ENCODE measurements at regions not wholly inside any gene's neighbourhood (a gene's known extent, or its start where the extent isn't known, plus 50 kb on each side); places are given as distances from the start of the nearest gene placed in this dataset.

DNA sequence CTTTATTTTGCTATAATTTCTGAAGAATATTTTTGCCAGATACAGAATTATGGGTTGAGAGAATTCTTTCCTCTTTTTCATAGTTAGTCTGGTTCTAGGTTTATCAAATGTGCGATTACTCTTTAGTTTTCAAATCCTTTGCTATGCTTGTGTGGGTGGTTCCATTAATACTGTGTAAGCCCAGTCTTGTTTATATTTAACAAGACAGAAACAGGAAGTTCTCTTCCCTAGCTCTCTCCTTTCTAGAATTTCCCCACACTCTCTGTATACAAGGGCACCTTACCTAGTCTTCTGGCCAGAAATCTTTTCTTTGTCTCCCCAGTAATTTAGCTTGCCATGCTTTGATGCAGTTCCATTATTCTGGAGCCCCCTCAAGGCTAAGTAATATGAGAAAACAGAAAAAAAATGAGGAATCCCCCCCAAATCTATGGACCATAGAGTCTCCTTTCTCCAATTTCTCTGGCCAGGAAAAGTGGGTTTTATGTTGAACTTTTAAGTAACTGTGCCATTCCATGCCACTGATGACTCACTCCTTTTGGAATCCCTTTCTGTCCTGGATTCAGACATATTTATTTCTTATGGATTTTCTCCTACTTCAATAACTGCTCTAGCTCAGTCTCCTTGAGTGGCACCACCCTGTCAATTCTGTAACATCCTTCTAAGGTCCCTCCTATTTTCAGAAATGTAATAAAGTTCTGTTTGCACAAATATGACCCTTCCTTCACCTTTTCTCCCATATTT, 1714.1 kb downstream of the EFNA5 start:
- DNase-seq, result no peak

DNA sequence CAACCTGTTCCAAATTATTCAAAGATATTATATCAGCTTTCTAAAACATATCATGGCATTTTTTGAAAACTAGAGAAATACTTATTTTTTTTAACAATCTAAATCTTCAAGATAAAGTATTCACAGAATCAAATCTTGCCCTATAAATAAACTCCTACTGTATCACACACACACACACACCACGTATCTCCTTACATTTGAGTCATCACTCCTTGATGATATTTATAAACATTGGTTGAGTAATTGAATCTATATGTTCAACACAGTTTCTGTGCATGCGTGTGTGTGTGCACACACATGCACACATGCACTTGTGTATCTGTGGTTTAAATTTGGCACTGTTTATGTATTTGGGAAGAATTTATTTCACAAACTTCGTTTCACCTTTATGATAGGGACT, 1716.4 kb downstream of the EFNA5 start:
- no peak for DNase-seq

DNA sequence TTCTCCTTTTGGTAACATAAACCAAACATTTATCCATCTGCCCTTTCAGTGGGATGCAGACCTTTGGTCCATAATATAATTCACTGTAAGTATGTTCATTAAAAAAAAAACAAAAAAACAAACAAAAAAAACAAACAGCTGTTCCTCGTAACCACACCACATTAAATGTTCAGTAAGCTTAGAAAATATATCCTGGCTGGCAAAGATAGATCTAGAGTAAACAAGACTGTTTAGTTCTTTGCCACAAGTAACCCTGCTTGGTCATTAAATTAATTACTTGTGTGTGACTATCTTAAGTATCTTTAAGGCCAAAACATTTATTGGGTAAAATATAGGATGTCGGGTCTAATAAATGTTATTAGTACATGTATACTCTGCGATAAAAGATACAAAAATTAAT, 1717.1 kb downstream of the EFNA5 start:
- DNase-seq, result no peak

GRCh38 chr5:105952875-105953274, 1717.9 kb downstream of the EFNA5 start:
- DNase-seq, result no peak

GRCh38 chr5:105947461-105947860, 1723.3 kb downstream of the EFNA5 start:
- DNase-seq, result no peak

GRCh38 chr5:105945203-105945972, 1725.3 kb downstream of the EFNA5 start:
- DNase-seq, result no peak

- DNase-seq, result no peak
Observed at GRCh38 chr5:105940181-105940580, 1730.6 kb downstream of the EFNA5 start.

DNA sequence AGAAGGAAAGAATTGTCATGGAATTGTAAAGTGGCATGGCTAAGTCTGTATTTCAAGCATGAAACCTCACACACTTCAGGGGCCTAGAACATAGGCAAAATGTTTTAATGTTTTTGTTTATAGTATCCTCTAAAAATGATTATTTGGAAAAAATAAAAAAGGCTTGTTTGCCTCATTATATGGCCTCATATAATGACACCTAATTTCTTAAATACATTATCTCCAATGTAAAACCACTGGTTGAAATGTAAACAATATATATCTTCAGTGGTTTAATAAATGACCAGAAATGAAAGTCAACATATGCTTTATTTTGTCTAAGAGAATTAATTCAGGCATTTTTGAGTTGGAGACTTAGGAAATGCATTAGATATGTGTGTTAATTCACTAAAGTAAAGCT, 1736.6 kb downstream of the EFNA5 start:
- no peak for DNase-seq

GRCh38 chr5:105931881-105932421, 1738.8 kb downstream of the EFNA5 start:
- DNase-seq, result no peak

GRCh38 chr5:105929858-105930257, 1740.9 kb downstream of the EFNA5 start:
- DNase-seq, result no peak

GRCh38 chr5:105924366-105924765, 1746.4 kb downstream of the EFNA5 start:
- no peak for DNase-seq

- no peak for DNase-seq
Observed at GRCh38 chr5:105922574-105922973, 1748.2 kb downstream of the EFNA5 start.

- no peak for DNase-seq
Observed at GRCh38 chr5:105922080-105922479, 1748.7 kb downstream of the EFNA5 start.

GRCh38 chr5:105917189-105917588, 1753.5 kb downstream of the EFNA5 start:
- no peak for DNase-seq

GRCh38 chr5:105907016-105907415, 1763.7 kb downstream of the EFNA5 start:
- DNase-seq, result no peak

- no peak for DNase-seq
Observed at GRCh38 chr5:105905392-105905791, 1765.3 kb downstream of the EFNA5 start.

DNA sequence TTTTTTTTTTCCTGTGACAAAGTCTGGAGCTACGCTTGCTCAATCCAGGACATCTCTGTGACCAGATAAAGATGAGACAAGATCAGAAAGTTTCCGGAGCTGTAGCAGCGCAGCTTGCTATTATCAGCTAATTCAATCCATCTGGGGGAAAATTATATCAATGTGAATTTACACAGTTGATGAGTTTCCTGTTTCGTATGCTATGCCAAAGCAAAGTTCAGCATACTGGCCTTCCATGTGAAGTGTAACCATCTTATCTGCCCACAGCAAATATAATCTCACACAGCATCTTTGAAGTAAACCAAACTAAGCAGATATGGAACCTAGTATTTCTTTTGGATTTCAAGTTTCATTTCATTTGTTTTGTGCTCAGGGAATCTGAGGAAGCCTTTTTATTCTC, 1767.7 kb downstream of the EFNA5 start:
- no peak for DNase-seq

- DNase-seq, result no peak
Observed at GRCh38 chr5:105899726-105900125, 1771.0 kb downstream of the EFNA5 start.

DNA sequence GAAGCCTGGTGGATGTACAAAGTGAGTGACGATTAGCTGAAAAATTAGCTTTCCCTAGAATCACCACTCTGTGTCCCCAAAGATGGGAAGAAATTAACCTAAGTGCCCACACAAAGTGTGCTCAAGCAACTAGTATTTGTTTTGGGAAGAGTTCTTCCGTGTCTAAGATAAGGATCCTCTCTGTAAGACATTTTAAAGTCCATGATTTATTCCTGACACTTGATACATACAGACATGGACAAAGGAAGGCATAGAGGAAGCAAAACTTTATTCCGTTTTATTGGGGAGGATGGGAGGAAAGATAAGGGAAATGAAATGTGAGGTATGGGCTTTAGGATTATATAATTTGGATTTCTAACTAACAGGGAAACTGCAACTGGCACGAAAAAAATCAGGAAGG, 1772.6 kb downstream of the EFNA5 start:
- no peak for DNase-seq

DNA sequence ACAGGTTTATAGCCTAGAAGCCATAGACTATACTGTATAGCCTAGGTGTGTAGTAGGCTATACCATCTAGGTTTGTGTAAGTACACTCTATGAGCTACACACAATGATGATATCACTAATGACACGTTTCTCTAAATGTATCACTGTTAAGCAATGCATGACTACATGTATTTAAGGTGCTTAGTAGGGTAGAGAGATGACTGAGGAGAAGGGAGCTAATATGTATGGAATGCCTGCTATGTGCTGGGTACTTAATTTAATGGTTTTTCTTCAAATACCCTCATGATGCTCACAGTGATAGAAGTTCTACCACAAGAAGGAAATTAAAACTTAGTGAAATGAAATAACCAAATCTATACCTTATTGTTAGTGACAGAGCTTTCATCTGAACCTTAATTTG, 1785.5 kb downstream of the EFNA5 start:
- no peak for DNase-seq

- DNase-seq, result no peak
Observed at GRCh38 chr5:105882956-105883481, 1787.7 kb downstream of the EFNA5 start.

DNA sequence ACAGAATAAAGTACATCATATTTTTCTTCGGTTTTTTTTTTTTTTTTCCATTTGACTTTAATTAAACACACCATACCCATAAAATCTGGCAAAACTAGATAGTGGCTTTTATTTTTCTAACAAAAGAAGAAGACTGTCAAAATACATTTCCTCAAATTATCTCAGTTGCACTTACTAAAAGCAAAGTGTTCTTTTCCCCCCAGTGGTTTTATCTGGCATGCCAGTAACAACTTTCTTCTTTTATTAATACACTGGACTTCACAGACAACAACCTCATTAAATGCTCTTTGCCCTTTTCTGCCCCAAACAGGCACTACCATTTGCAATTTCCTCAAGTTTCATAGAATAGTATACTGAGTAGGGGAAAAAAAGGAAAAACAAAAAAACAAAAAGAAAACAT, 1792.3 kb downstream of the EFNA5 start:
- DNase-seq, result no peak

GRCh38 chr5:105877592-105877991, 1793.1 kb downstream of the EFNA5 start:
- DNase-seq, result no peak

GRCh38 chr5:105874316-105874715, 1796.4 kb downstream of the EFNA5 start:
- no peak for DNase-seq

All from RPMI8226 (cell line).